ENCODE measurements at regions not wholly inside any gene's neighbourhood (a gene's known extent, or its start where the extent isn't known, plus 50 kb on each side); places are given as distances from the start of the nearest gene placed in this dataset.

DNA sequence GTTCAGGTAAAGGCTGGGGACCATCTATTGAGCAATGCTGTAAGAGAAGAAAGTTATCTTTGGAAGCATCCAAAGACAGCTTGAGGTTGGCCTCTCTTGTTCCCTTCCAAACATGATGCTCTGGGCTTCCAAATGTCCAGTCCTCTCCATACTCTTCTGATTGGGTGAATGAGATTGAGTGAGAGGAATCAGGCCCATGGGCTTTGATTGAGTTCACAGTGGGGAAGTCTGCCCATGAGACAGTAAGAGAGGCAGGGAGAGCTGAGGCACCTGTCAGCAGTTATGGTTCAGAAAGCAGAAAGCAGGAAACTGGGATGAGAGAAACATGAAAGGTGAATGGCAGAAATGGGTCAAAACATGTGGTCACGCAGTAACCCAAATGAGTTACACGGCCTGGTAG lies 1006.9 kb downstream of the VRK1 start:
- TF ChIP-seq, protein P1, sequence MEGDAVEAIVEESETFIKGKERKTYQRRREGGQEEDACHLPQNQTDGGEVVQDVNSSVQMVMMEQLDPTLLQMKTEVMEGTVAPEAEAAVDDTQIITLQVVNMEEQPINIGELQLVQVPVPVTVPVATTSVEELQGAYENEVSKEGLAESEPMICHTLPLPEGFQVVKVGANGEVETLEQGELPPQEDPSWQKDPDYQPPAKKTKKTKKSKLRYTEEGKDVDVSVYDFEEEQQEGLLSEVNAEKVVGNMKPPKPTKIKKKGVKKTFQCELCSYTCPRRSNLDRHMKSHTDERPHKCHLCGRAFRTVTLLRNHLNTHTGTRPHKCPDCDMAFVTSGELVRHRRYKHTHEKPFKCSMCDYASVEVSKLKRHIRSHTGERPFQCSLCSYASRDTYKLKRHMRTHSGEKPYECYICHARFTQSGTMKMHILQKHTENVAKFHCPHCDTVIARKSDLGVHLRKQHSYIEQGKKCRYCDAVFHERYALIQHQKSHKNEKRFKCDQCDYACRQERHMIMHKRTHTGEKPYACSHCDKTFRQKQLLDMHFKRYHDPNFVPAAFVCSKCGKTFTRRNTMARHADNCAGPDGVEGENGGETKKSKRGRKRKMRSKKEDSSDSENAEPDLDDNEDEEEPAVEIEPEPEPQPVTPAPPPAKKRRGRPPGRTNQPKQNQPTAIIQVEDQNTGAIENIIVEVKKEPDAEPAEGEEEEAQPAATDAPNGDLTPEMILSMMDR (IDR thresholded peaks at IDR 0.05; ENCODE audit: insufficient read depth, low read depth, low read length): no peak
- TF ChIP-seq EZH2 (IDR thresholded peaks at IDR 0.05; ENCODE audit: insufficient read depth, low read length): no peak

Data from astrocyte (in vitro differentiated cells and primary cell).